Mammary epithelial cell (primary cell): ENCODE measurements at regions not wholly inside any gene's neighbourhood (a gene's known extent, or its start where the extent isn't known, plus 50 kb on each side); places are given as distances from the start of the nearest gene placed in this dataset.

Experiments
- EZH2 ChIP-seq: IDR thresholded peaks from 2 replicates; pipeline ENCODE4 v1.6.1; 2012; ENCODE audit warnings: low read length, inconsistent platforms, borderline replicate concordance
- TF ChIP-seq, protein P1 (sequence below), 2 donors: IDR thresholded peaks in 1 of 2; conservative IDR thresholded peaks in 1 of 2; 2 replicates each; pipeline ENCODE4 v1.5.1; 2011 to 2012; ENCODE audit warnings: inconsistent platforms in 2 of 2, low read length in 2 of 2, mild to moderate bottlenecking in 2 of 2, control low read depth in 1 of 2, low read depth in 1 of 2; ENCODE audit not compliant: insufficient read depth in 1 of 2; ENCODE audit errors: extremely low read depth in 1 of 2

DNA sequence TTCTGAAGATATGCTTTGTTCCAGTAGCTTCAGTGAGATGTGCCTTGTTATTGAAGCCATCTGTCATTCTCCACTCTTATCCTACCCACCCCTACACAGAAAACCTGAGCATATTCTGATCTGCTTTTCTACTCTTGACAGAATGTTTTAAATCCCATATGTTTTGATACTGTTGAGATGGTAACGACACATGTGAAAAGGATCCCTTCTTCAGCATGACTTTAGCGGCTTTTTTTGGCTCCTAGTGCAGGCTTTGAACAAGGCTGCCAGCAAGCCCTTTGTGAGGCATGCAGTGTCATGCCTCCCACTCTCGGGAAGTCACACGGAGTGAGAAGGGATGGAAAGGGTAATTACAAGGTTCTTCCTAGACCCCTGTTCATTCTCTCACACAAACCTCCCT is 228.8 kb upstream of the RGS6 start:
- TF ChIP-seq, protein P1, sequence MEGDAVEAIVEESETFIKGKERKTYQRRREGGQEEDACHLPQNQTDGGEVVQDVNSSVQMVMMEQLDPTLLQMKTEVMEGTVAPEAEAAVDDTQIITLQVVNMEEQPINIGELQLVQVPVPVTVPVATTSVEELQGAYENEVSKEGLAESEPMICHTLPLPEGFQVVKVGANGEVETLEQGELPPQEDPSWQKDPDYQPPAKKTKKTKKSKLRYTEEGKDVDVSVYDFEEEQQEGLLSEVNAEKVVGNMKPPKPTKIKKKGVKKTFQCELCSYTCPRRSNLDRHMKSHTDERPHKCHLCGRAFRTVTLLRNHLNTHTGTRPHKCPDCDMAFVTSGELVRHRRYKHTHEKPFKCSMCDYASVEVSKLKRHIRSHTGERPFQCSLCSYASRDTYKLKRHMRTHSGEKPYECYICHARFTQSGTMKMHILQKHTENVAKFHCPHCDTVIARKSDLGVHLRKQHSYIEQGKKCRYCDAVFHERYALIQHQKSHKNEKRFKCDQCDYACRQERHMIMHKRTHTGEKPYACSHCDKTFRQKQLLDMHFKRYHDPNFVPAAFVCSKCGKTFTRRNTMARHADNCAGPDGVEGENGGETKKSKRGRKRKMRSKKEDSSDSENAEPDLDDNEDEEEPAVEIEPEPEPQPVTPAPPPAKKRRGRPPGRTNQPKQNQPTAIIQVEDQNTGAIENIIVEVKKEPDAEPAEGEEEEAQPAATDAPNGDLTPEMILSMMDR (conservative IDR thresholded peaks at IDR 0.05 in 1 of 2, IDR thresholded peaks at IDR 0.05 in 1 of 2; ENCODE audit: extremely low read depth in 1 of 2, insufficient read depth in 1 of 2, low read depth in 1 of 2, low read length in 2 of 2) = no peak
- TF ChIP-seq EZH2 = no peak
